GM12872 (cell line): ENCODE measurements at regions not wholly inside any gene's neighbourhood (a gene's known extent, or its start where the extent isn't known, plus 50 kb on each side); places are given as distances from the start of the nearest gene placed in this dataset.

Source experiments
- TF ChIP-seq, protein P1 (sequence below): IDR thresholded peaks from 3 replicates; pipeline ENCODE4 v1.5.1; 2011; ENCODE audit warnings: low read depth, mild to moderate bottlenecking, low read length, moderate library complexity; ENCODE audit not compliant: insufficient read depth

DNA sequence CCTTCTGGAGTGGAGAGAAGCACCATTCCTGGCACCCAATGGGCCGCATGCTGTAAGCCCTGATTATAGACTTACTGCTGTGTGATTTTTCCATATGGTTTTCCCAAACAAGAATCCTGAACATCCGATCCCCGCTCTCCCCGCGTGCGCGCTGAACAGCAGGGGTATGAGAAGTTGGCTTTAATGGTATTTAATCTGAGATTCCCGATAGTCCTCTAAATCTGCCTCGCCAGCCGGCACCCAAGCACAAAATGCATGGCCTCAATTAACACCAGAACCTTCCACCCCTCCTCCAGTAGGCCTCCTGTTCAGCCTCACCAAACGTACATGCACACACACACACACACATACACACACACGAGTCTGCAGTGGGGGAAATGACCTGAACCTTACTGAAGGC is 480.3 kb downstream of the BCL11A start:
- TF ChIP-seq, protein P1, sequence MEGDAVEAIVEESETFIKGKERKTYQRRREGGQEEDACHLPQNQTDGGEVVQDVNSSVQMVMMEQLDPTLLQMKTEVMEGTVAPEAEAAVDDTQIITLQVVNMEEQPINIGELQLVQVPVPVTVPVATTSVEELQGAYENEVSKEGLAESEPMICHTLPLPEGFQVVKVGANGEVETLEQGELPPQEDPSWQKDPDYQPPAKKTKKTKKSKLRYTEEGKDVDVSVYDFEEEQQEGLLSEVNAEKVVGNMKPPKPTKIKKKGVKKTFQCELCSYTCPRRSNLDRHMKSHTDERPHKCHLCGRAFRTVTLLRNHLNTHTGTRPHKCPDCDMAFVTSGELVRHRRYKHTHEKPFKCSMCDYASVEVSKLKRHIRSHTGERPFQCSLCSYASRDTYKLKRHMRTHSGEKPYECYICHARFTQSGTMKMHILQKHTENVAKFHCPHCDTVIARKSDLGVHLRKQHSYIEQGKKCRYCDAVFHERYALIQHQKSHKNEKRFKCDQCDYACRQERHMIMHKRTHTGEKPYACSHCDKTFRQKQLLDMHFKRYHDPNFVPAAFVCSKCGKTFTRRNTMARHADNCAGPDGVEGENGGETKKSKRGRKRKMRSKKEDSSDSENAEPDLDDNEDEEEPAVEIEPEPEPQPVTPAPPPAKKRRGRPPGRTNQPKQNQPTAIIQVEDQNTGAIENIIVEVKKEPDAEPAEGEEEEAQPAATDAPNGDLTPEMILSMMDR, result no peak

DNA sequence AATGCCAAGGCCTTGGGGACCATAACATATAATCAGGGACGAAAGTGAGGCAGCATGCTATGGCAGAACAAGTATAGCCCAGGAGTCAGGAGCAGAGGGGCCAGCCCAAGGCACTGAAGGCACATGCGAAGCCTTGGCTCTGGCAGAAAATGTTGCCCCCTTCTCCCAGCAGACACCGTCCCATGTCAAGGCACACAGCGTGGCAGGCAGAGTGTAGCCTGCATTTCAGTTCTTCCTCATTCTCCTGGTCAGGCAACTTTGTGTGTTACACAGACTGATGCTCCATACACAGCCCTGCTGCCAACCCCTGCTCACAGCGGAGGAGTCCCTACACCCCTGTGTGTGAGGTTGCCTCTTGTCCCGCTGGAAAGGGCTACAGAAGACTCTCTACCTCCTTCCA is 480.8 kb downstream of the BCL11A start:
- TF ChIP-seq, protein P1, result no peak

DNA sequence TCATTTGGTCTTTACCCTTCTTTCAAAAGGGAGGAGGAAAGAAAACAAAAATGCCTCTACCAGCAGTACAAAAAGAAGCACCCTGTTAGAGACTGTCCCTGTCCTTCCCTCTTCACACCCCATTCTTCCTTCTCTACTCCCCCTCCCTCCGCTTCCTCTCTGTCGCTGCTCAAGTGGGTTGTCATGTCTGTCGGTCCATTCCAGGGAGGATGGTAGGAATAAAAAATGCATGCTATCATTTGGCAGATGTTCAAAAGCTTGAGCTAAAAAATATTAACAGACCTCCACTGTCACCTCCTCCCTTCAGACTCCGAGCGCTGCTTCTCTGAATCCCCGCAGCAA is 482.0 kb downstream of the BCL11A start:
- TF ChIP-seq, protein P1, result no peak

DNA sequence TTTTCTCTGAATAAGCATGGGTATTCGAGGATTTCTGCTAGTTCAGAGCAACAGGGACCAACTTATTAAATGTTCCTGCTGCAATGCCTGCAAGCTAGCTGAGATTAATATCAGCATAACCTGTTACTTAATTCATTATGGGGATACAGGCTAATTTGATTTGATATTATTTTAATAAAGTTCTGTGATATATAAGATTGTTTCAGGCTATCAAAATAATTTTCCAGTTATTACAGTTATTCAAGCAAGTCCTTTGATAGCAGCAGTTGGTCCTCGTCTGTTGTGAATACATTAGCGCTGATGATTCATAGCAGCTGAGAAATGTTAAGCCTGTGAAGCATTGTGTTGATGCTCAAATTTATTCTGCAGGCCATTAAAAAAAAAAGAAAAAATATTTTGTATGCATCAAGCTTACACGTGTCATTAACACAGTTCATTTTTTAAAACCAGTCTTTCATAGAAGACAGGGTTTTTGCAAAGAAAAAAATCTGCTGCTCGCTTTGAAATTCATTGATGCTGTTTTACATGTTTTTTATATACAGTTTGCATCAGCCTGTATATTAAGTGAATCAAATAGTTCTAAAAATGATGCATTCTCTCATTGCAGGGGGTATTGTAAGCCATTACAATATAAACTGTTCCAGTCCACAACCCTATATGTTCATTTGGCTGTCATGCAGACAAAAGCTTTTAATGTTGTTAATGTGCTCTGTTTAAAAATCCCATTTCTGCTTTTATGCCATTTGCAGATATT is 482.5 kb downstream of the BCL11A start:
- TF ChIP-seq, protein P1, result no peak

DNA sequence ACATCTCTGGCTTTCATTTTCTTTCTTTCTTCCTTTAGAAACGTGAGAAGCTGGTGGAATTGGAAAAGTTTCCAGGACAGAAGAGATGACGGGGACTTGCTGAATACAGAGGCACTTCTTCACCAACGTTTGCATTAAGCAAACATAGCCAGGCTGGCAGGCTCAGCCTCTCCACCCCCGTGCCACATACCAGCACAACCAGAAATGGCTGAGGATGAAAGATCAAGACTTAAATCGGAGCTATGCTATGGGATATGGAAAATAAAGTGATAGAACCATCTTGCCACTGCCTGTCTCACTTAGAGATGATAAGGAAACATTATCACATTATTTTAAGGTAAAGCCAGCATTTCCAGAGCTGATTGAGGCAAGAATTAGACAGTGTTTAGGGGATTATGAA is 483.3 kb downstream of the BCL11A start:
- TF ChIP-seq, protein P1, result no peak

DNA sequence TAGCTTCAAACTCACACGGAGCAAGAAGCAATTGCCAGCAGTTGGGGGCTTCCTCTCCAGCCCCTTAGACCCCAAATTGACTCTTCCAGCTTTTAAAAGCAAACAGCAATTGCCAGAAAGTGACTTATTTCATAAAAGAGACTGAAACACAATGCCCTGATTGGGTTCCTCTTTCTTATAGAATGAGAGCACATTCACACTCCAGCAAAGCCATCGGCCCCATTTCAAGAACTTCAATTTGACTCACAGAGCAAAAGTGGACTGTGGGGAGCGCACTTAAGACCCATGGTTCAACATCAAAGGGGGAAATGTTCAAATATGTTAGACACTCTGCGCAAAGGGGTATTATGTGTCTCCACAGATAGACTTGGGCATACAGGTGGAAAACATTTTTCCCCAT is 484.7 kb downstream of the BCL11A start:
- TF ChIP-seq, protein P1, result no peak

DNA sequence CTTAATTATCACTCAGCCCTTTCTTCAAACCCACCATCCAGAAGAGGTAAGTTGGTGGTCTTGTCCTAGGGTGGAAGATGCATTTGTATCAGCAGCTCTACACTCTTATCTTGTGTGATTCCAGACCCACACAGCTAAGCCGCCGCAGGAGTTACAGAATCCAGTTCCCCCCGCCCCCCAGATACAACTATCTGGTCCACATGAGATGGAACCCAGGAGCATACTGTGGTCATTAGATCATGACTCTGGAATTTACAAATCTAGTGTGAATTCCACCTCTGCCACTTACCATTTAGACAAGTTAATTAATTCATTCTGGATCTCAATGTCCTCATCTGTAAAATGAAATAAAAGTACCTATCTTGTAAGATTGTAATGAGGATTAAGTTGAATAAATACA is 486.4 kb downstream of the BCL11A start:
- TF ChIP-seq, protein P1, result no peak
